ENCODE measurements at regions not wholly inside any gene's neighbourhood (a gene's known extent, or its start where the extent isn't known, plus 50 kb on each side); places are given as distances from the start of the nearest gene placed in this dataset.

DNA sequence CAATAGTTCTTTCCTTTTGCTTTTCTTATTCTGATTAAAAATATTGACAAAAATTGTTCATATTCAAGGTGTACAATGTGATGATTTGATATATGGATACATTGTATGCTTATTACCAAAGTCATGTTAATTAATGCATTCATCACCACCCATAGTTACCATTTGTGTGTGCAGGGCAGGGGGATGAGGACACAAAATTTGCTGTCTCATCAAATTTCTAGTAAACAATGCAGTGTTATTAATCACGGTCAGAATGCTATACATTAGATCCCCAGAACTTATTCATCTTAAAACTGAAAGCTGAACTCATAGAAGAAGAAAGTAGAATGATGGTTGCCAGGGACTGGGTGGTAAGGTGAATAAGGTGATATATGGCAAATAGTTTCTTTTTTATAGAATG is 303.7 kb upstream of the SLC24A2 start:
- TF ChIP-seq, protein P1, sequence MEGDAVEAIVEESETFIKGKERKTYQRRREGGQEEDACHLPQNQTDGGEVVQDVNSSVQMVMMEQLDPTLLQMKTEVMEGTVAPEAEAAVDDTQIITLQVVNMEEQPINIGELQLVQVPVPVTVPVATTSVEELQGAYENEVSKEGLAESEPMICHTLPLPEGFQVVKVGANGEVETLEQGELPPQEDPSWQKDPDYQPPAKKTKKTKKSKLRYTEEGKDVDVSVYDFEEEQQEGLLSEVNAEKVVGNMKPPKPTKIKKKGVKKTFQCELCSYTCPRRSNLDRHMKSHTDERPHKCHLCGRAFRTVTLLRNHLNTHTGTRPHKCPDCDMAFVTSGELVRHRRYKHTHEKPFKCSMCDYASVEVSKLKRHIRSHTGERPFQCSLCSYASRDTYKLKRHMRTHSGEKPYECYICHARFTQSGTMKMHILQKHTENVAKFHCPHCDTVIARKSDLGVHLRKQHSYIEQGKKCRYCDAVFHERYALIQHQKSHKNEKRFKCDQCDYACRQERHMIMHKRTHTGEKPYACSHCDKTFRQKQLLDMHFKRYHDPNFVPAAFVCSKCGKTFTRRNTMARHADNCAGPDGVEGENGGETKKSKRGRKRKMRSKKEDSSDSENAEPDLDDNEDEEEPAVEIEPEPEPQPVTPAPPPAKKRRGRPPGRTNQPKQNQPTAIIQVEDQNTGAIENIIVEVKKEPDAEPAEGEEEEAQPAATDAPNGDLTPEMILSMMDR (IDR thresholded peaks at IDR 0.05; ENCODE audit: insufficient read depth, low read depth, low read length): no peak

DNA sequence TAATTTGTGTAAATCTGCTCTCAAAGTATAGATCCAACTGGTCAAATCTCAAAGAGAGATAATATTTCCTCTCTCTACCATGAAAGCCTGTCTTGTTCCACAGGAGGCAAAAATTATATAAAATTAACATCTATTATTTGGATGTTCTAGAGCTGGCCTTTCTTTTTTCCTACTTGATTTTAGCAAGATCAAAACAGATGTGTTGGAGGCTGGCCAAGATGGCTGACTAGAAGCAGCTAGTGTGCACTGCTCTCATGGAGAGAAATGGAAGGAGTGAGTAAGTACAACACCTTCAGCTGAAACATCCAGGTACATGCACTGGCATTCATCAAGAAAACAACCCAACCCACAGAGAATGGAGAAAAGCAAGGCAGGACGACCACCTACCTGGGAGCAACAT is 298.6 kb upstream of the SLC24A2 start:
- peak; percentile 30 for DNase-seq (ENCODE audit: low read depth)
- H3K4me3 ChIP-seq (ENCODE audit: low read depth, low read length): no peak overlapping the region
- TF ChIP-seq, protein P1 (IDR thresholded peaks at IDR 0.05; ENCODE audit: insufficient read depth, low read depth, low read length): no peak

More for the DNA sequence above, 303.7 kb upstream of the SLC24A2 start:
- no peak overlapping the region for H3K4me3 ChIP-seq (ENCODE audit: low read depth, low read length)
- DNase-seq (ENCODE audit: low read depth): no peak

DNA sequence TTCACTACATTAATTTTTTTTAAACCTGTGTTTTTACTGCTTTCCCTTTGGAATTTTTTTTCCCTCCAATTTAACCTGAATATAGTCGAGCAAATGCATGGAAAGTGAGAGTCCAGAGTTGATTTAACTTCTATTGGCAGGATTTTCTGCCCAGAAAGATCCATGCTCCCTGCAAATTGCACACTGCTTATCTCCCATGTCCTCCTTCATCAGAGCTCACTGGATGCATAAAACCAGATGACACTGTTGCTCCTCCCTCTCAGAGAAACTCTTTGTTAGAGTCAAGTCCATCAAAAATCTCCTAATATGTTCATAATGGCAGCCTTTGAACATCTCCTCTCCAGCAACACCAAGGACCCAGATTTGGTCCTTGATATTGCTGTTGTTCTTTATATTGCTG is 297.0 kb upstream of the SLC24A2 start:
- no peak for DNase-seq (ENCODE audit: low read depth)
- H3K4me3 ChIP-seq (ENCODE audit: low read depth, low read length): no peak overlapping the region
- TF ChIP-seq, protein P1 (IDR thresholded peaks at IDR 0.05; ENCODE audit: insufficient read depth, low read depth, low read length): no peak

DNA sequence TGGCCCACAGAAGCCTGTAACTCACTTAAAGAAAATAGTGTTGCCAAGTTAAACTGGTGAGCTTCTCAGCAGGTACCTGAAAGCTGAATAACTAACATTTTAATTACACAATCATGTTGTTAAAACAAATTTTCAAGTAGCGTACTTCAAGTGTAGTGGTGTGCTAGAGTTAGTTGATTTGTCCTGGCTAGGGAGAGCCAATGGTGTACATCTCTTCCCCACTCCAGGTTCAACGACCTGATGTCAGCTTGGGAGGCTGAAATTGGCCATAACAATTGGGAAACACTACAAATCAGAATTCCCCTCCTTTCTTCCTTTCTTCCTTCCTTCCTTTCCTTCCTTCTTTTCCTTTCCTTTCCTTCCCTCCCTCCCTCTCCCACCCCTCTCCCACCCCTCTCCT is 295.3 kb upstream of the SLC24A2 start:
- DNase-seq (ENCODE audit: low read depth): no peak
- no peak overlapping the region for H3K4me3 ChIP-seq (ENCODE audit: low read depth, low read length)
- TF ChIP-seq, protein P1 (IDR thresholded peaks at IDR 0.05; ENCODE audit: insufficient read depth, low read depth, low read length): no peak

DNA sequence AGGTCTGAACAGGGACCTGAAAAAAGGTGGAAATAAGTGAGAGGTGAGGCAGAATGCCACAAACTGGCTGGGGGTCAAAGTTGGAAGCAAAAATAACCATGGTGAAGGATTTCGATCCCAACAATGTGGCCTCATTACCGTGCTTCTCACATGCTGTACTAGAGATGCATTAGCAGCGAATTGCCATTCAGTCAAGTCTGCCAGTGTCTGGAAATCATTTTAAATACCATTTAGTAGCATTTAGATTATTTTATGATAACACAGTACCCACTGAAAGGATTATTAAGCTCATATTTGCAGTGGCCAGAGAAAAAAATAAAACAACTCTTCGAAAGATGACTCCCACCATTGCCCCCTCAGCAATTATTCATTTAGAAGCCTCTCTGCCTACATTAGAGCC is 294.6 kb upstream of the SLC24A2 start:
- TF ChIP-seq, protein P1 (IDR thresholded peaks at IDR 0.05; ENCODE audit: insufficient read depth, low read depth, low read length): no peak
- DNase-seq (ENCODE audit: low read depth): no peak
- no peak overlapping the region for H3K4me3 ChIP-seq (ENCODE audit: low read depth, low read length)

DNA sequence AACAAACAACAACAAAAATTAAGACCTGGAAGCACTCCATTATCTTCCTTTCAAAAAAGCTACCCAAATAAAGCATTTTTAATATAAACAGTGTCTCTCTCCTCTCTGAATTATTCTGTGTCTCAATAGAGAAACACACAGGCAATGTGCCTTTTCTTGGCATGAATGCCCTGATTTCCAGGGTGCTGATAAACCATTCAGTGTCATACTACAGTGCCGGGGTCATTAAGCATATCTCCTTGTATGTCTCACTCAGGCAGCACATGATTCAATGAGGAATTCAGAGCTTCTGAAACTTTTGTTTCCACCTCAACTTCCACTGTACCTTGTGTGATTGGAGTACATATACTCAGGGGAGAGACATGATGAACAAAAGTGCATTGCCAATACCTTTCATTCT is 294.0 kb upstream of the SLC24A2 start:
- DNase-seq (ENCODE audit: low read depth): no peak
- no peak overlapping the region for H3K4me3 ChIP-seq (ENCODE audit: low read depth, low read length)
- TF ChIP-seq, protein P1 (IDR thresholded peaks at IDR 0.05; ENCODE audit: insufficient read depth, low read depth, low read length): no peak

DNA sequence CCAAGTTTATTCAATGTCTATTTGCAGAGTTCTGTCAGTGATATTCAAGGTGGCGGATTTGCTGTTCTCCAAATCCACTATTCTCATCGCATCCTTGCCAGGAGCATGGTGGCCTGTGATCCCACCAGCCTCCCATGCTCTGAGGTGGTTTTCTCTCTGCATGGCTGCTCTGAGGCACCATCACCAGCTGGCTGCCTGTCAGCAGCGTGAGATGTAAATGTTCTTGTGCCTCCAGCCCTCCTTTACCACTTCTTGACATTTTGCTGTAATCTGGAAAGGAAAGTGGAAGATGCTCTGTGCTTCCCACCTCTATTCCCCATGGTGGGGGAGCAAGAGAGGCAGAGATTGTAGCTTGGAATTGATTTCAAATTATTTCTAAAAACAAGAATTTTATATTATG is 293.6 kb upstream of the SLC24A2 start:
- no peak overlapping the region for H3K4me3 ChIP-seq (ENCODE audit: low read depth, low read length)
- DNase-seq (ENCODE audit: low read depth): no peak
- TF ChIP-seq, protein P1 (IDR thresholded peaks at IDR 0.05; ENCODE audit: insufficient read depth, low read depth, low read length): no peak
